LNCaP clone FGC (cell line): ENCODE measurements at regions not wholly inside any gene's neighbourhood (a gene's known extent, or its start where the extent isn't known, plus 50 kb on each side); places are given as distances from the start of the nearest gene placed in this dataset.
A peak's percentile ranks its signal among the peaks of the same experiment; 100 is the strongest.

Experiments
- DNase-seq: peaks from one replicate; pipeline ENCODE4 v3.0.0-alpha.2; 2011; ENCODE audit warnings: low read depth
- H3K4me3 ChIP-seq: 2 replicates; pipeline ENCODE4 v1.5.1; 2011; ENCODE audit warnings: mild to moderate bottlenecking, low read depth, low read length, control low read depth
- TF ChIP-seq, protein P1 (sequence below): IDR thresholded peaks from 2 replicates; pipeline ENCODE4 v1.5.1; 2012; ENCODE audit warnings: mild to moderate bottlenecking; ENCODE audit not compliant: control insufficient read depth, insufficient read depth; ENCODE audit errors: extremely low read depth

DNA sequence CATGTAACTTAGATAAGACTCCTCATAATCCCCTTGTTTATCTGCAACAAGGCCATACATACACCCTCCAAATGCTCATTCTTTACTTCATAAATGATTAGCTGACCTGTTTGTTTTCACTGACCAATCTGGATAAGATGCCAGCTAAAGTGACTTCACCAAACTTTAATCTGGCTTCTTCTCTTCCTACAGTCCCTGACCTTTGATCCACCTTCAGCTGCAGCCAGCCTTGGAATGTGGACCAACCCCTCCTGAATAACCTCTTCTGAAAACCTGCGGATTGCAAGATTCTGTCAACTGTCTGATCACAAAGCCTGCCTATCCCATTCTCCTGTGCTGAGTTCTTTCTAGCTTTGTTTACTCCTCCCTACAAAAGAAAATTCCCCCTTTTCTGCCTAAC is 476.8 kb downstream of the LRRC70 start:
- TF ChIP-seq, protein P1, sequence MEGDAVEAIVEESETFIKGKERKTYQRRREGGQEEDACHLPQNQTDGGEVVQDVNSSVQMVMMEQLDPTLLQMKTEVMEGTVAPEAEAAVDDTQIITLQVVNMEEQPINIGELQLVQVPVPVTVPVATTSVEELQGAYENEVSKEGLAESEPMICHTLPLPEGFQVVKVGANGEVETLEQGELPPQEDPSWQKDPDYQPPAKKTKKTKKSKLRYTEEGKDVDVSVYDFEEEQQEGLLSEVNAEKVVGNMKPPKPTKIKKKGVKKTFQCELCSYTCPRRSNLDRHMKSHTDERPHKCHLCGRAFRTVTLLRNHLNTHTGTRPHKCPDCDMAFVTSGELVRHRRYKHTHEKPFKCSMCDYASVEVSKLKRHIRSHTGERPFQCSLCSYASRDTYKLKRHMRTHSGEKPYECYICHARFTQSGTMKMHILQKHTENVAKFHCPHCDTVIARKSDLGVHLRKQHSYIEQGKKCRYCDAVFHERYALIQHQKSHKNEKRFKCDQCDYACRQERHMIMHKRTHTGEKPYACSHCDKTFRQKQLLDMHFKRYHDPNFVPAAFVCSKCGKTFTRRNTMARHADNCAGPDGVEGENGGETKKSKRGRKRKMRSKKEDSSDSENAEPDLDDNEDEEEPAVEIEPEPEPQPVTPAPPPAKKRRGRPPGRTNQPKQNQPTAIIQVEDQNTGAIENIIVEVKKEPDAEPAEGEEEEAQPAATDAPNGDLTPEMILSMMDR, result no peak
- H3K4me3 ChIP-seq, result no peak overlapping the region
- no peak for DNase-seq

DNA sequence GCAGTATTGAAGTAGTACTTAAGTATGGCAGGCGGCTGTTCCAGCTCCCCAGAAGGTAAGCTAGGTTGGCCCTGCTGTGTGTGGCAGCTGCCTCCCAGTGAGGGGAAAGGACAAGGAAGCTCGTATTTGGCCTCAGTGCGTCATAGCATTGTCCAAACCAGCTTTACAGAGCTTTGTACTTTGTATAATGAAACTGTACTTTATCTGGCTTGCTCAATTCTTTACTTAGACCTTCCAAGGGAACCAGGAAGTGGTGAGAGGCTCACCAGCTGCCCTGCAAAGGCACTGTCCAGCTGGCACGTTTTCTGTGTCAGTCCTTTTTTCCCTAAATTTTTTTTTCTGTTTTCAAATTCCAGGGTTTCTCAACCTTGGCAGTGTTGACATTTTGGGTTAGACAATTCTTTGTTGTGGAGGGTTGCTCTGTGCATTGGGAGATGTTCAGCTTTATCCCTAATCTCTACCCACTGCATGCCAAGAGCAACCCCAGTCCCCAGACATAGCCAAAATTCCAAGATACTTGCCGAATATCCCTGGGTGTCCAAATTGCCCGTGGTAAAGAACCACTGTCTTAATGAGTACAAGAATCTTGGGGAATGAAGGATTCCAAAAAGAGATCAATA is 474.5 kb downstream of the LRRC70 start:
- TF ChIP-seq, protein P1, result no peak
- no peak overlapping the region for H3K4me3 ChIP-seq
- peak; percentile 1 for DNase-seq

DNA sequence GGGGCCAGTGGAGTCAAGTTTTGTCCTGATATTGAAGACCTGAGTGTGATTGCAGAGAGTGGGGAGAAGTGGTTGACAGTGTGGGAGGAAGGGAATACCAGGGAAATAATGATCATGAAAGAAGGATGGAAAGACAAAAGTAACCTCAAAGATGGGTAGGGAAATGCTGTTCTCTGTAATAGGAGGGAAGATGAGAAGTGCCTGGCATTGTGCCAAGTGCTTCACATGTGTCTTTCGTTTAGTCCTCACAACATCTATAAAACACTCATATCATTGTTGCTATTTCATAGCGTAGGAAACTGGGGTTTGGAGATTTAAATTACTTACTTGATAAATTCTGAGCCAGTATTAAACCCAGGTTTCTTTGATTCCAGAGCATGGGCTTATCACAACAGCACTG is 472.3 kb downstream of the LRRC70 start:
- TF ChIP-seq, protein P1, result no peak
- DNase-seq, result no peak
- H3K4me3 ChIP-seq, result no peak overlapping the region

DNA sequence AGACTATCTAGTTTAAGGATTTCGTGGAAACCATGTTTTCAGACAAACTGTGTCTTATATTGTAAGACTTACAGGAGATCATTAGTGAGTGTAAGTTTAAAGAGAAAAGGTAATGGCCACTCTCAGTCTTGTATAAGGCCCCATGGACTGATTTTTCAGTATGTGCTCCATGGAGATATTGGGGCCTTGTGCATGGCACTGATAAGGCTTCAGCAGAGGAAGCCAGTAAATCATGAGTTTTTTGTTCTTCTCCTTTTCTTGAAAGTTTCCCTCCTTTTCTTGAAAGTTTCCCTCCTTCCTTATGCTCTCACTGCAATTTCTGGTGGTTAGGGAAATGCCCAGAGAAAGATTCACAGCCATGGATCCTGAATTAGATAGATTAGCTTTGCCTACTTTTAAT is 471.3 kb downstream of the LRRC70 start:
- TF ChIP-seq, protein P1, result no peak
- no peak for DNase-seq
- no peak overlapping the region for H3K4me3 ChIP-seq

DNA sequence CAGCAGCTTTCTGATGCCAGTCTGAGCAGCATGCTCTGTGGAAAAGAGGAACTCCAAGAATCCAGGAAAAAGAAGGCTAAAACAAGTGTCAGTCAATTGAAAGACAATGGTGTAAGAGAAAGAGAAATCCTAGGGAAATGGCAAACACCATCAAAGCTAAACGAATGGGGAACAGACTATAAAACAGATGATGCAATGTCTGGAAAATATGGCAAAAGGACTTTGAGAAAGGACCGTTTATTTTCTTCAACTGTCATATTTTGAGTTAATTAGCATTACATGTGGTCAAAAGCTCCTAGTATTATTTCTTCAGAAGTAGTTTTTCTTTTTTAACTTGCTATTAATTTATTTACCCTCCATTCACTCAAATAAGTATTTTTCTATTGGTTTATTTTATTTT is 465.2 kb downstream of the LRRC70 start:
- DNase-seq, result no peak
- no peak overlapping the region for H3K4me3 ChIP-seq
- TF ChIP-seq, protein P1, result no peak

DNA sequence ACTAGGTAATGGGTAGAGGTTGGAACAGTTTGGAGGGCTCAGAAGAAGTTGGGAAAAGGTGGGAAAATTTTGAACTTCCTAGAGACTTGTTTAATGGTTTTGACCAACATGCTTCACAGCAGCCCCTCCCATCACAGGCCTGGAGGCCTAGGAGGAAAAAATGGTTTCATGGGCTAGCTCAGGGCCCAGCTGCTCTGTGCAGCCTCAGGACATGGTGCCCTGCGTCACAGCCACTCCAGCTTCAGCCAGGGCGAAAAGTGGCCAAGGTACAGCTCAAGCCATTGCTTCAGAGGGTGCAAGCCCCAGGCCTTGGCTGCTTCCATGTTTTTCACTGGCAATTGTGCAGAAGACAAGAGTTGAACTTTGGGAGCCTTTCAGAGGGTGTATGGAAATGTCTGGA is 453.7 kb downstream of the LRRC70 start:
- H3K4me3 ChIP-seq, result no peak overlapping the region
- no peak for DNase-seq
- TF ChIP-seq, protein P1, result no peak

DNA sequence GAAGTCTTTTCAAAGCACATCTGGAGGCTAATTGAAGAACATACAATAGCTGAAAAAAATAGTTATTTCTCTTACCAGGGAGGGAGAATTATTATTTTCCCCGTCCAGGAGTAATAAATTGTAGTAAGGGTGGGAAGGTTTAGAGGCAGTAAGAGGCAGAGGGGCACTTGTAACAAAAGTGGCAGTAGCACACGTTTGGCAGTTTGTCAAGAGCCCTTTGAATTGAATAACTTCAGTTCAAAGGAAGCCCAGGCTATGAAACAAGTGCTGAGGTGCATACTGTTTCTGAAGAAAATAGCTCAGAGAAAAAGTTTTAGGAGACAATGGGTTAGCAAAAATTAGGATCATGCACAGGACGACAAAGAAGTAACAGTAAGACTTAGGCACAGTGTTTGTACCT is 451.3 kb downstream of the LRRC70 start:
- DNase-seq, result no peak
- no peak overlapping the region for H3K4me3 ChIP-seq
- TF ChIP-seq, protein P1, result no peak
